ENCODE measurements at regions not wholly inside any gene's neighbourhood (a gene's known extent, or its start where the extent isn't known, plus 50 kb on each side); places are given as distances from the start of the nearest gene placed in this dataset.

DNA sequence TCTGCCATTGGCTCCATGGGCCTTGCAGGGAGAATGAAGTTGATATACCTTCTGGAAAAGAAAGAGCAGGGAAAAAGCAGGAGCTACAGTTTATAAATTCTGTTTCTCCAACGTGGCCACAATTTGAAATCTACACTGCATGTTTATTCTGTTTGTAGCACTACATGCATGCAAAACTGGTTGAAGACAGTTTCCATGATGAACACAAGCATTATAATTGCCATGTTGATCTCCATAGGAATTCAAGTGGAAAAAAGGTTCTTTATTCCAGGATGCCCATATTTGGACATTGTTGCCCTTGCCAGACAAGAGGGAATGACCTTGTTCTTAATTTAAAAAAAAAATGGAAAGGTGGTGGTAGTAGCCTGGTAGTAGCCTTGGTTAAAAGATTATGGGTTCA lies 69.2 kb upstream of the PALM2AKAP2 start (continued):
- TF ChIP-seq, protein P1, sequence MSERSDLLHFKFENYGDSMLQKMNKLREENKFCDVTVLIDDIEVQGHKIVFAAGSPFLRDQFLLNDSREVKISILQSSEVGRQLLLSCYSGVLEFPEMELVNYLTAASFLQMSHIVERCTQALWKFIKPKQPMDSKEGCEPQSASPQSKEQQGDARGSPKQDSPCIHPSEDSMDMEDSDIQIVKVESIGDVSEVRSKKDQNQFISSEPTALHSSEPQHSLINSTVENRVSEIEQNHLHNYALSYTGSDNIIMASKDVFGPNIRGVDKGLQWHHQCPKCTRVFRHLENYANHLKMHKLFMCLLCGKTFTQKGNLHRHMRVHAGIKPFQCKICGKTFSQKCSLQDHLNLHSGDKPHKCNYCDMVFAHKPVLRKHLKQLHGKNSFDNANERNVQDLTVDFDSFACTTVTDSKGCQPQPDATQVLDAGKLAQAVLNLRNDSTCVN (CRISPR knock-in tag; IDR thresholded peaks at IDR 0.05), result no peak

DNA sequence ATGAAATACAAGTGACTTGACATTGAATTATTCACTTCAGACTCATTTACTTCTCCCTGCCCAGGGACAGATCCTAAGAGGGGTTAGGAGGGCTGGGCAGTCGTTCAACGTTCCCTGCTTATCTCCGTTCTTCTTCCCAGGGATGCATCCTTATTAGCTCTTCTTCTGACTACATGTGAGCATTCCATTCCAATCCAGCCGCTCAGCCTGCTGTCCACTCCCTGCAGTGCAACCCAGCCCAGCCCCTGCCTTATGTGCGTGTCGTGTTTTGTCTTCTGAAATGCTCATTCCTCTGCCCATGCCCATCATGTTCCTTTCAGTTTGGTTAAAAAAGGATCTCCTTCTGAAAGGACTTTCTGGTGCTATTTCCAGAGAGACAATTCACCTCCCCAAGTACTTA lies 64.7 kb upstream of the PALM2AKAP2 start:
- Histone ChIP-seq H3K27ac (ENCODE audit: extremely low read depth, low read depth, low read length) (no peak overlapping the region), H3K9ac (ENCODE audit: insufficient read depth in 1 of 2, low read depth in 2 of 2, low read length in 2 of 2) (no peak overlapping the region), H2AFZ (ENCODE audit: low read depth, low read length) (no peak overlapping the region), H3K9me1 (ENCODE audit: control insufficient read depth, insufficient read depth, low read length) (no peaks in the 10 kb centered on the region), H3K4me1 (replicated peaks in 1 of 2; ENCODE audit: control insufficient read depth in 2 of 2, insufficient read depth in 2 of 2, low read length in 2 of 2) (no peaks in the 10 kb centered on the region), H3K4me3 (no peak overlapping the region), H3K9me3 (replicated peaks; ENCODE audit: control insufficient read depth, insufficient read depth, low read depth, low read length) (no peaks in the 10 kb centered on the region), H3K4me2 (ENCODE audit: insufficient read depth, low read length) (no peak overlapping the region), H3K79me2 (ENCODE audit: control insufficient read depth, insufficient read depth, low read length) (no peaks in the 10 kb centered on the region), H3K36me3 (ENCODE audit: control insufficient read depth, insufficient read depth, low read length) (no peaks in the 10 kb centered on the region), H4K20me1 (replicated peaks; ENCODE audit: control insufficient read depth, insufficient read depth, low read length) (no peaks in the 10 kb centered on the region), H3K27me3 (ENCODE audit: control insufficient read depth in 2 of 2, insufficient read depth in 2 of 2, low read length in 2 of 2) (no peaks in the 10 kb centered on the region)
- POLR2A ChIA-PET, result no interaction called here
- in situ Hi-C loops (cut with MboI) (no loop called here), intact Hi-C loops (cut with micrococcal nuclease) (no loop called here)
- ATAC-seq (no peak), FAIRE-seq (no peak), DNase-seq (ENCODE audit: extremely low read depth in 1 of 4, low spot score in 3 of 4) (no peak)
- CTCF ChIA-PET (ENCODE audit: low intra/inter-chr PET ratio), result no interaction called here
- no TSS peak for BruUV-seq (replicated peaks)
- WGBS (ENCODE audit: insufficient coverage, low coverage, missing lambda C conversion rate), result 1% methylated on average over 6 of the region's 6 CpGs
- TF ChIP-seq, protein P2, sequence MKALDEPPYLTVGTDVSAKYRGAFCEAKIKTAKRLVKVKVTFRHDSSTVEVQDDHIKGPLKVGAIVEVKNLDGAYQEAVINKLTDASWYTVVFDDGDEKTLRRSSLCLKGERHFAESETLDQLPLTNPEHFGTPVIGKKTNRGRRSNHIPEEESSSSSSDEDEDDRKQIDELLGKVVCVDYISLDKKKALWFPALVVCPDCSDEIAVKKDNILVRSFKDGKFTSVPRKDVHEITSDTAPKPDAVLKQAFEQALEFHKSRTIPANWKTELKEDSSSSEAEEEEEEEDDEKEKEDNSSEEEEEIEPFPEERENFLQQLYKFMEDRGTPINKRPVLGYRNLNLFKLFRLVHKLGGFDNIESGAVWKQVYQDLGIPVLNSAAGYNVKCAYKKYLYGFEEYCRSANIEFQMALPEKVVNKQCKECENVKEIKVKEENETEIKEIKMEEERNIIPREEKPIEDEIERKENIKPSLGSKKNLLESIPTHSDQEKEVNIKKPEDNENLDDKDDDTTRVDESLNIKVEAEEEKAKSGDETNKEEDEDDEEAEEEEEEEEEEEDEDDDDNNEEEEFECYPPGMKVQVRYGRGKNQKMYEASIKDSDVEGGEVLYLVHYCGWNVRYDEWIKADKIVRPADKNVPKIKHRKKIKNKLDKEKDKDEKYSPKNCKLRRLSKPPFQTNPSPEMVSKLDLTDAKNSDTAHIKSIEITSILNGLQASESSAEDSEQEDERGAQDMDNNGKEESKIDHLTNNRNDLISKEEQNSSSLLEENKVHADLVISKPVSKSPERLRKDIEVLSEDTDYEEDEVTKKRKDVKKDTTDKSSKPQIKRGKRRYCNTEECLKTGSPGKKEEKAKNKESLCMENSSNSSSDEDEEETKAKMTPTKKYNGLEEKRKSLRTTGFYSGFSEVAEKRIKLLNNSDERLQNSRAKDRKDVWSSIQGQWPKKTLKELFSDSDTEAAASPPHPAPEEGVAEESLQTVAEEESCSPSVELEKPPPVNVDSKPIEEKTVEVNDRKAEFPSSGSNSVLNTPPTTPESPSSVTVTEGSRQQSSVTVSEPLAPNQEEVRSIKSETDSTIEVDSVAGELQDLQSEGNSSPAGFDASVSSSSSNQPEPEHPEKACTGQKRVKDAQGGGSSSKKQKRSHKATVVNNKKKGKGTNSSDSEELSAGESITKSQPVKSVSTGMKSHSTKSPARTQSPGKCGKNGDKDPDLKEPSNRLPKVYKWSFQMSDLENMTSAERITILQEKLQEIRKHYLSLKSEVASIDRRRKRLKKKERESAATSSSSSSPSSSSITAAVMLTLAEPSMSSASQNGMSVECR (CRISPR knock-in tag; IDR thresholded peaks at IDR 0.05), result no peak
- TF ChIP-seq MECOM (CRISPR knock-in tag; IDR thresholded peaks at IDR 0.05) (no peak), ZFPM2 (CRISPR knock-in tag; IDR thresholded peaks at IDR 0.05) (no peak), CBFA2T3 (IDR thresholded peaks at IDR 0.05) (no peak), ZNF668 (CRISPR knock-in tag; IDR thresholded peaks at IDR 0.05) (no peak), NFYB (IDR thresholded peaks at IDR 0.05; ENCODE audit: extremely low read depth, insufficient read length) (no peak), SIN3B (IDR thresholded peaks at IDR 0.05; ENCODE audit: low read depth) (no peak), PTTG1 (tag; IDR thresholded peaks at IDR 0.05; ENCODE audit: low read depth) (no peak), TBL1XR1 (IDR thresholded peaks at IDR 0.05; ENCODE audit: low read length in 2 of 2) (no peak), ZNF830 (CRISPR knock-in tag; IDR thresholded peaks at IDR 0.05) (no peak), RAD21 (CRISPR knock-in tag; conservative IDR thresholded peaks at IDR 0.05 in 1 of 2, IDR thresholded peaks at IDR 0.05 in 1 of 2) (no peak), BCOR (IDR thresholded peaks at IDR 0.05) (no peak), ZNF436 (CRISPR knock-in tag; IDR thresholded peaks at IDR 0.05) (no peak), ZNF444 (CRISPR knock-in tag; IDR thresholded peaks at IDR 0.05) (no peak)
- TF ChIP-seq, protein P3, sequence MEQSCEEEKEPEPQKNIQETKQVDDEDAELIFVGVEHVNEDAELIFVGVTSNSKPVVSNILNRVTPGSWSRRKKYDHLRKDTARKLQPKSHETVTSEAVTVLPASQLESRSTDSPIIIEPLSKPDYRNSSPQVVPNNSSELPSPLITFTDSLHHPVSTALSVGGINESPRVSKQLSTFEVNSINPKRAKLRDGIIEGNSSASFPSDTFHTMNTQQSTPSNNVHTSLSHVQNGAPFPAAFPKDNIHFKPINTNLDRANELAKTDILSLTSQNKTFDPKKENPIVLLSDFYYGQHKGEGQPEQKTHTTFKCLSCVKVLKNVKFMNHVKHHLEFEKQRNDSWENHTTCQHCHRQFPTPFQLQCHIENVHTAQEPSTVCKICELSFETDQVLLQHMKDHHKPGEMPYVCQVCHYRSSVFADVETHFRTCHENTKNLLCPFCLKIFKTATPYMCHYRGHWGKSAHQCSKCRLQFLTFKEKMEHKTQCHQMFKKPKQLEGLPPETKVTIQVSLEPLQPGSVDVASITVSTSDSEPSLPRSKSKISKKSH (CRISPR knock-in tag; IDR thresholded peaks at IDR 0.05), result no peak
- TF ChIP-seq, protein P4, sequence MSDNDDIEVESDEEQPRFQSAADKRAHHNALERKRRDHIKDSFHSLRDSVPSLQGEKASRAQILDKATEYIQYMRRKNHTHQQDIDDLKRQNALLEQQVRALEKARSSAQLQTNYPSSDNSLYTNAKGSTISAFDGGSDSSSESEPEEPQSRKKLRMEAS (CRISPR knock-in tag; IDR thresholded peaks at IDR 0.05), result no peak
